Ishikawa (cell line): ENCODE measurements at regions not wholly inside any gene's neighbourhood (a gene's known extent, or its start where the extent isn't known, plus 50 kb on each side); places are given as distances from the start of the nearest gene placed in this dataset.

Experiments used
- CEBPB ChIP-seq: IDR thresholded peaks from 2 replicates; pipeline ENCODE4 v1.6.1; 2012
- CREB1 ChIP-seq: IDR thresholded peaks from 2 replicates; pipeline ENCODE4 v1.6.1; 2012; ENCODE audit warnings: low read depth
- EGR1 ChIP-seq: IDR thresholded peaks from 2 replicates; pipeline ENCODE4 v1.6.1; 2012
- EP300 ChIP-seq: IDR thresholded peaks from 2 replicates; pipeline ENCODE4 v1.6.1; 2012; ENCODE audit warnings: borderline replicate concordance
- FOXM1 ChIP-seq: IDR thresholded peaks from 2 replicates; pipeline ENCODE4 v1.6.1; 2012; ENCODE audit warnings: low read depth, borderline replicate concordance
- MAX ChIP-seq: IDR thresholded peaks from 2 replicates; pipeline ENCODE4 v1.6.1; 2012
- NFIC ChIP-seq: IDR thresholded peaks from 2 replicates; pipeline ENCODE4 v1.6.1; 2012
- RAD21 ChIP-seq: IDR thresholded peaks from 2 replicates; pipeline ENCODE4 v1.6.1; 2012; ENCODE audit warnings: low read depth
- REST ChIP-seq: IDR thresholded peaks from 2 replicates; pipeline ENCODE4 v1.6.1; 2012; ENCODE audit warnings: low read depth, mild to moderate bottlenecking
- TAF1 ChIP-seq: IDR thresholded peaks from 2 replicates; pipeline ENCODE4 v1.6.1; 2012; ENCODE audit warnings: low read depth, mild to moderate bottlenecking
- TEAD4 ChIP-seq: IDR thresholded peaks from 2 replicates; pipeline ENCODE4 v1.6.1; 2012
- YY1 ChIP-seq: IDR thresholded peaks from 2 replicates; pipeline ENCODE4 v1.6.1; 2012; ENCODE audit warnings: low read depth
- ZBTB7A ChIP-seq: IDR thresholded peaks from 2 replicates; pipeline ENCODE4 v1.6.1; 2012; ENCODE audit warnings: low read depth
- TF ChIP-seq, protein P1 (sequence below): IDR thresholded peaks from 2 replicates; pipeline ENCODE4 v1.6.1; 2012

DNA sequence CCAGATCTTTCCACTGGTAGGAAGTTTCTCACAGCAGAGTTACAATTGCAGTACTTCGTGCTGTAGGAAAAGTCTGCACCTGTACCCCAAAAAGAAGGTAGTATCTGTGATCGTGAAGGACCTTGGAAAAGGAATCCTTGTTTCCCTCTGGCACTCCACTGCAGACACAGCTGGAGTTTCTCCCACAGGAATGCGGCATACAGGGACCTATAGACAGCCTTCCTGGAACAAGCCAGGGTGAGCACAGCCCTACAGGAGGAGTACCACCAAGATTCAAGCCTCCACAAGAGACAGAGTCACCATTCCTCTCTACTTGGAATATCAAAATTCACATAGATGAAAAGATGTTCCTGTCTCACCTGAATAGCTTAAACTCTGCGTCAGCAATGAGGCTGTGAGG, 372.4 kb downstream of the CMPK2 start:
- no peak for TF ChIP-seq TAF1
- TF ChIP-seq EP300: no peak
- no peak for TF ChIP-seq MAX
- no peak for TF ChIP-seq RAD21
- no peak for TF ChIP-seq YY1
- TF ChIP-seq FOXM1: no peak
- no peak for TF ChIP-seq ZBTB7A
- TF ChIP-seq CREB1: no peak
- TF ChIP-seq REST: no peak
- no peak for TF ChIP-seq EGR1
- TF ChIP-seq TEAD4: no peak
- TF ChIP-seq, protein P1, sequence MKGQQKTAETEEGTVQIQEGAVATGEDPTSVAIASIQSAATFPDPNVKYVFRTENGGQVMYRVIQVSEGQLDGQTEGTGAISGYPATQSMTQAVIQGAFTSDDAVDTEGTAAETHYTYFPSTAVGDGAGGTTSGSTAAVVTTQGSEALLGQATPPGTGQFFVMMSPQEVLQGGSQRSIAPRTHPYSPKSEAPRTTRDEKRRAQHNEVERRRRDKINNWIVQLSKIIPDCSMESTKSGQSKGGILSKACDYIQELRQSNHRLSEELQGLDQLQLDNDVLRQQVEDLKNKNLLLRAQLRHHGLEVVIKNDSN: no peak
- TF ChIP-seq NFIC: no peak
- TF ChIP-seq CEBPB: no peak
